SH-SY5Y (cell line): ENCODE measurements at regions not wholly inside any gene's neighbourhood (a gene's known extent, or its start where the extent isn't known, plus 50 kb on each side); places are given as distances from the start of the nearest gene placed in this dataset.

Experiments
- GATA2 ChIP-seq: IDR thresholded peaks from 2 replicates; pipeline ENCODE4 v1.6.1; 2011; ENCODE audit warnings: mild to moderate bottlenecking, low read depth, low read length
- GATA3 ChIP-seq: IDR thresholded peaks from 2 replicates; pipeline ENCODE4 v1.6.1; 2011; ENCODE audit warnings: low read depth, mild to moderate bottlenecking, low read length, moderate library complexity

DNA sequence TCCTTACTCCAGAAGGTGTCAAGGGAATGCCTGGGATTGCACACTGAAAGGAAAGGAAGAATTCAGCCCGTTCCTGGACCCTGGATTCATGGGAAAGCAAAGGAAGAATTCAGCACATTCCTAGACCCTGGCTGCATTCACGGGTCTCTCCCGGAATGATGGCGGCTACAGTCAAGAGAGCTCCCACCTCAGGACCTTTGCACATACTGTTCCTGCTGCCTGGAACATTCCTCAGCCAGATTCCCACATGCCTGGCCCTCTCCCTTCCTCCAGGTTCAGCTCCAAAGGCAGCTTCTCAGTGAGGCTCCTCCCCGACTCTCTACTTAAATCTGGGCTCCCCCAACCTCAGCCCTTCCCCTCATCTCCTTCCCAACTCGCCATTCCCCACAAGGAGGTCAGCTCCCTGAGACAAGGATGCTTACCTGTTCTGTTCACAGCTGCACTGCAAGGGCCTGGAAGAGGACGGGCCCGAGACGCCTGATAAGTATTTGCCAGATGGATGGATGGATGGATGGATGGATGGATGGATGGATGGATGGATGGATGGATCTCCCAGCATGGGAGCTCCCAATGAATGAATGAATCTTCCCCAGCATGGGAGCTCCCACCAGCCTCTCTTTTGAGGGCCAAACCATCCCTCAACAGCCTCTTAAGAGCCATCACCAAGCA is 77.4 kb downstream of the NCOR2 start:
- TF ChIP-seq GATA3 = no peak
- TF ChIP-seq GATA2 = no peak
